ENCODE measurements at regions not wholly inside any gene's neighbourhood (a gene's known extent, or its start where the extent isn't known, plus 50 kb on each side); places are given as distances from the start of the nearest gene placed in this dataset.
A peak's percentile ranks its signal among the peaks of the same experiment; 100 is the strongest.

GRCh38 chr3:109480014-109480413, 142.7 kb upstream of the DPPA4 start:
- peak overlapping the region; percentile 61 for H3K27ac Mint-ChIP-seq
- Histone ChIP-seq H3K4me3 (no peak overlapping the region), H3F3A (ENCODE audit: low read depth) (peaks cover 5% of the 10 kb centered on the region), H3K27me3 (no peaks in the 10 kb centered on the region), H3K27ac (peak overlapping the region; percentile 24), H3K4me1 (peaks cover 7% of the 10 kb centered on the region), H3K79me2 (ENCODE audit: low read depth) (no peaks in the 10 kb centered on the region), H4K20me1 (ENCODE audit: low read depth) (no peaks in the 10 kb centered on the region), H3K9ac (no peak overlapping the region), H3K4me2 (no peak overlapping the region), H3K9me3 (ENCODE audit: low read depth) (no peaks in the 10 kb centered on the region), H2AFZ (replicated peaks) (no peak overlapping the region), H3K36me3 (no peaks in the 10 kb centered on the region)
- TF ChIP-seq CTCF (IDR thresholded peaks at IDR 0.05) (no peak), EZH2phosphoT487 (IDR thresholded peaks at IDR 0.05) (no peak)
- peaks cover 5% of the 10 kb centered on the region for H3K4me1 Mint-ChIP-seq
- H3K4me3 Mint-ChIP-seq, result no peak overlapping the region
- H3K36me3 Mint-ChIP-seq, result no peaks in the 10 kb centered on the region
- peak; percentile 56 for DNase-seq (ENCODE audit: low spot score)
- H3K9me3 Mint-ChIP-seq, result no peaks in the 10 kb centered on the region
- H3K27me3 Mint-ChIP-seq (ENCODE audit: insufficient read depth, low read depth), result no peaks in the 10 kb centered on the region

- no peaks in the 10 kb centered on the region for H3K9me3 Mint-ChIP-seq
- H3K4me3 Mint-ChIP-seq, result no peak overlapping the region
- no peak overlapping the region for H3K4me3 ChIP-seq
- no peaks in the 10 kb centered on the region for H3K27me3 Mint-ChIP-seq (ENCODE audit: insufficient read depth, low read depth)
- peaks cover 7% of the 10 kb centered on the region for H3K4me1 ChIP-seq
- no peaks in the 10 kb centered on the region for H3K36me3 Mint-ChIP-seq
- peak; percentile 1 for DNase-seq (ENCODE audit: low spot score)
- no peaks in the 10 kb centered on the region for H3K79me2 ChIP-seq (ENCODE audit: low read depth)
- H3F3A ChIP-seq (ENCODE audit: low read depth), result peaks cover 5% of the 10 kb centered on the region
- peaks cover 5% of the 10 kb centered on the region for H3K4me1 Mint-ChIP-seq
- no peak overlapping the region for H3K9ac ChIP-seq
- no peaks in the 10 kb centered on the region for H3K27me3 ChIP-seq
- H3K36me3 ChIP-seq, result no peaks in the 10 kb centered on the region
- no peak for TF ChIP-seq EZH2 (IDR thresholded peaks at IDR 0.05)
- no peak for TF ChIP-seq CTCF (IDR thresholded peaks at IDR 0.05)
- TF ChIP-seq EZH2phosphoT487 (IDR thresholded peaks at IDR 0.05), result no peak
- no peak overlapping the region for H3K27ac Mint-ChIP-seq
- H4K20me1 ChIP-seq (ENCODE audit: low read depth), result no peaks in the 10 kb centered on the region
- H3K9me3 ChIP-seq (ENCODE audit: low read depth), result no peaks in the 10 kb centered on the region
- H2AFZ ChIP-seq (replicated peaks), result no peak overlapping the region
- no peak overlapping the region for H3K27ac ChIP-seq
- H3K4me2 ChIP-seq, result no peak overlapping the region
Observed at GRCh38 chr3:109478614-109479013, 141.3 kb upstream of the DPPA4 start.

GRCh38 chr3:109460961-109461360, 123.6 kb upstream of the DPPA4 start:
- no peaks in the 10 kb centered on the region for H3K4me1 ChIP-seq
- H3K27ac Mint-ChIP-seq, result no peak overlapping the region
- no peak overlapping the region for H2AFZ ChIP-seq (replicated peaks)
- H3K79me2 ChIP-seq (ENCODE audit: low read depth), result no peaks in the 10 kb centered on the region
- H3K4me1 Mint-ChIP-seq, result no peaks in the 10 kb centered on the region
- H4K20me1 ChIP-seq (ENCODE audit: low read depth), result no peaks in the 10 kb centered on the region
- no peaks in the 10 kb centered on the region for H3K36me3 ChIP-seq
- H3F3A ChIP-seq (ENCODE audit: low read depth), result no peaks in the 10 kb centered on the region
- TF ChIP-seq EZH2 (IDR thresholded peaks at IDR 0.05), result no peak
- no peak for TF ChIP-seq CTCF (IDR thresholded peaks at IDR 0.05)
- no peak for TF ChIP-seq EZH2phosphoT487 (IDR thresholded peaks at IDR 0.05)
- H3K9me3 ChIP-seq (ENCODE audit: low read depth), result no peaks in the 10 kb centered on the region
- H3K4me2 ChIP-seq, result no peak overlapping the region
- H3K9me3 Mint-ChIP-seq, result peaks cover 2% of the 10 kb centered on the region
- H3K4me3 Mint-ChIP-seq, result no peak overlapping the region
- no peaks in the 10 kb centered on the region for H3K27me3 Mint-ChIP-seq (ENCODE audit: insufficient read depth, low read depth)
- H3K9ac ChIP-seq, result no peak overlapping the region
- no peak overlapping the region for H3K27ac ChIP-seq
- no peaks in the 10 kb centered on the region for H3K27me3 ChIP-seq
- no peak for DNase-seq (ENCODE audit: low spot score)
- no peaks in the 10 kb centered on the region for H3K36me3 Mint-ChIP-seq
- H3K4me3 ChIP-seq, result no peak overlapping the region
